Activated T-cell treated with anti-CD3 and anti-CD28 coated beads, Interleukin-2, amount 50 U/mL, for 24 hours (primary cell): ENCODE measurements at regions not wholly inside any gene's neighbourhood (a gene's known extent, or its start where the extent isn't known, plus 50 kb on each side); places are given as distances from the start of the nearest gene placed in this dataset.
"Not testable (repeated sequence)": the region's sequence is repeated elsewhere in the genome, so short reads cannot be mapped to it uniquely, and the experiment has no call there.

ENCODE experiments used
- DNase-seq: peaks from one replicate; pipeline ENCODE4 v3.0.0-alpha.2; 2020
- H3K27ac Mint-ChIP-seq: 2 replicates; pipeline ENCODE4 v1.8.0; 2020; ENCODE audit warnings: mild to moderate bottlenecking, mixed read lengths
- H3K27me3 Mint-ChIP-seq: 2 replicates; pipeline ENCODE4 v1.8.0; 2020; ENCODE audit warnings: mixed read lengths
- H3K36me3 Mint-ChIP-seq: 2 replicates; pipeline ENCODE4 v1.8.0; 2020; ENCODE audit warnings: low read depth, mixed read lengths
- H3K4me1 Mint-ChIP-seq: 2 replicates; pipeline ENCODE4 v1.8.0; 2020; ENCODE audit warnings: low read depth, mixed read lengths
- H3K4me3 Mint-ChIP-seq: 2 replicates; pipeline ENCODE4 v1.8.0; 2020; ENCODE audit warnings: mild to moderate bottlenecking, moderate library complexity, mixed read lengths
- H3K9me3 Mint-ChIP-seq: 2 replicates; pipeline ENCODE4 v1.8.0; 2020; ENCODE audit warnings: mixed read lengths

DNA sequence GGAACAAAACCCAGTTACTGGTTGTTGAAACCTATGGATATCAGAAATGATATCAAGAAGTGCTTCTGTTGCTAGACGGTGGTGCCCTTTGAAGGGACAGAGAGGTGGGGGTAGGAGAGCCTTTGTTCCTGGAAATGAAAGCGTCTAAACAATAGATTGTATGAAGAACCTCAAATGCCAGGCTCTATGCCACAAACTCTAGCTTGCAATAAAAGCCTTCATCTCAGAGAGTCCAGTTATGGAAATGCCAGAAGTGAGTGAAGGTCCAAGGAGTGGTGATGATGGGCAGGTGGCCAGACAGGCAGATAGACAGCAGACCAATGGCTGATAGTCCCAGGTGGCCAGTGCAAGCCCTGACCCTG lies 414.1 kb upstream of the PROX1 start:
- Mint-ChIP-seq H3K4me3 (no peak overlapping the region), H3K27ac (no peak overlapping the region), H3K27me3 (peaks cover 13% of the 10 kb centered on the region), H3K4me1 (no peaks in the 10 kb centered on the region), H3K36me3 (no peaks in the 10 kb centered on the region), H3K9me3 (peaks cover 6% of the 10 kb centered on the region)
- no peak for DNase-seq

DNA sequence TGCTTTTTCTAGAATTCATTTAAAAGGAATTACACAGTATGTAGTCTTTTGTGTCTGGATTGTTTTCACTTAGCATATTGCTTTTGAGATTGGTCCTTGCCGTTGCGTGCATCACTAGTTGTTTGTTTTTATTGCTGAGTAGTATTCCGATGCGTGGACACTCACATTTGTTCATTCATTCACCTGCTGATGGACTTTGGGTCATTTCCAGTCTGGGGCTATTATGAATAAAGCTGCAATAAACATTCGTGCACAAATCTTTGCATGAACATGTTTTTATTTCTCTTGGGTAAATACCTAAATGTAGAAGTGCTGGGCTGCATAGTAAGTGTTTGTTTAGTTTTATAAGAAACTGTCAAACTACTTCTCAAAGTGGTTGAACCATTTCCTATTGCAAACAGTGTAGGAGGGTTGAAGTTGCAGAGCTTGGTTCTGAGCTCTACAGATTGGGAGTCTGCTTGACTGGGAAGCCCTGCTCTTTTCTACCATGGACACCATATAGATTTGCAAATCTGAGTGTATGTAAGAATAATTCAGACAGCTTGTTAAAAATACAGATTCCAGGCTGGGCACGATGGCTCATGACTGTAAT lies 404.7 kb upstream of the PROX1 start:
- Mint-ChIP-seq H3K4me3 (no peak overlapping the region), H3K27ac (no peak overlapping the region), H3K36me3 (no peaks in the 10 kb centered on the region), H3K9me3 (no peaks in the 10 kb centered on the region), H3K4me1 (no peaks in the 10 kb centered on the region), H3K27me3 (no peaks in the 10 kb centered on the region)
- DNase-seq, result no peak

DNA sequence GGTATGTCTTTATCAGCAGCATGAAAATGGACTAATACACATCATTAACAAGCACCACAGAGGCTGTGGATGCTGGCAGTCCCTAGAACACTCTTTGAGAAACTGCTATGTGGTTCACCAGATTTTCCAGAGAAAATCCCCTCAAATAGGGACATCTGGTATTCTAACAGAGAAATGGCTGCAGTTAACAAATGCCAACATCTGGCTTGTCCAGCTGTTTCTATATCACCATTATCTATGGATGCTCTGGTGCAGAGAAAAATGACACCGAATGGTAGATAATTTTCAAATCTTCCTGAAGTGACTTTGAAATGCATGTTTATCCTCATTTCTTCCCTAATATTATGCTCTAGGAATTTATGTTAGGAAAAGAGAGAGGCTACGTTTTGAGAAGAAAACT lies 403.5 kb upstream of the PROX1 start:
- H3K4me3 Mint-ChIP-seq, result no peak overlapping the region
- H3K27ac Mint-ChIP-seq, result no peak overlapping the region
- no peaks in the 10 kb centered on the region for H3K9me3 Mint-ChIP-seq
- DNase-seq, result no peak
- no peaks in the 10 kb centered on the region for H3K27me3 Mint-ChIP-seq
- no peaks in the 10 kb centered on the region for H3K36me3 Mint-ChIP-seq
- H3K4me1 Mint-ChIP-seq, result no peaks in the 10 kb centered on the region

DNA sequence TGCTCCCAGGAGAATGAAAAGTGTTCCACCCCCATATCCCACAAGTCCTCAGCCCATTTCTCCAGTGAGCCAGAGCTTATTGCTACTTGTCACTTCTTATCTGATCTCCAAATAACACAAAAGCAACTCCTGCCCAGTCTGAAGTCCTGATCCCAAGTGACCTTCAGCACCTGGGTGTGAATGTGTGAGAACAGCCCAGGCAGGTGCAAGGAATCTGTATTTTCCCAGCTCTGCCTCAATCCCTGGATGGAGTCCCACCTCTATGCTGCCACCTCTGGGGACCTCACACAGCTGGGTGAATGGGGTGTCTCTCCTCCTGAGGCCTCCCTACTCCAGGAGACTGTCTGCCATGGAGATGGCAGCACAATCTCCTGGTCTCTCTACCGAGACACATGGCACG lies 402.4 kb upstream of the PROX1 start:
- no peaks in the 10 kb centered on the region for H3K9me3 Mint-ChIP-seq
- no peak overlapping the region for H3K4me3 Mint-ChIP-seq
- no peak overlapping the region for H3K27ac Mint-ChIP-seq
- H3K36me3 Mint-ChIP-seq, result no peaks in the 10 kb centered on the region
- no peak for DNase-seq
- H3K4me1 Mint-ChIP-seq, result no peaks in the 10 kb centered on the region
- H3K27me3 Mint-ChIP-seq, result no peaks in the 10 kb centered on the region

DNA sequence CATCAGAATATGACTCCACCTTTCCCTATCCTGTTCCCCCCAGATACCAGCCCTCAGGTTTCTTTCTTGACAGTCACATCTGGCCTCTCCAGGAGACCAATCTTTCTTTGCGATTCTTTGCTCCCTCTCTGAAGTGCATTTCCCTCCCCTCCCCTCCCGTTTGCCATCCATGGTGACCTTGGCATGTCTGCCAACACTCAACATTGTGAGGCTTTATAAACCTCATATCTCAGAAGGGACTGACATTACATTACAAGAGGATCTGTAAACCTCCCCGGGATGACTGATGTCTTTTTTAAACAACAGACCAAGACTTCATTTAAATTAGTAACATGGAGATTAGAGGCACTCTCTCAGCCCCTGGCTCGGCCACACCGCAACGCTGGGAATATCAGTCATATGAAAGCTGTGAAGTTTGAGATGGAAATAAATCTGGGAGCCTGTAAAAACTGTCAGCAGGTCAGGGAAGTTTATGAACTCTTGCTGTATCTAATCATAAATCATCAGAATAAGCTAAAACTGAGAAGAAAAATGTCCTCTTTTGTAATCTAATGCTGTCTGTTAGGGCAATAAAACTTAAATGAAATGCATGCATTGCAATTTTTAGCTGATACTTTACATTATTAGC lies 401.7 kb upstream of the PROX1 start:
- Mint-ChIP-seq H3K9me3 (no peaks in the 10 kb centered on the region), H3K36me3 (no peaks in the 10 kb centered on the region), H3K4me1 (no peaks in the 10 kb centered on the region), H3K27ac (no peak overlapping the region), H3K27me3 (no peaks in the 10 kb centered on the region), H3K4me3 (no peak overlapping the region)
- no peak for DNase-seq

DNA sequence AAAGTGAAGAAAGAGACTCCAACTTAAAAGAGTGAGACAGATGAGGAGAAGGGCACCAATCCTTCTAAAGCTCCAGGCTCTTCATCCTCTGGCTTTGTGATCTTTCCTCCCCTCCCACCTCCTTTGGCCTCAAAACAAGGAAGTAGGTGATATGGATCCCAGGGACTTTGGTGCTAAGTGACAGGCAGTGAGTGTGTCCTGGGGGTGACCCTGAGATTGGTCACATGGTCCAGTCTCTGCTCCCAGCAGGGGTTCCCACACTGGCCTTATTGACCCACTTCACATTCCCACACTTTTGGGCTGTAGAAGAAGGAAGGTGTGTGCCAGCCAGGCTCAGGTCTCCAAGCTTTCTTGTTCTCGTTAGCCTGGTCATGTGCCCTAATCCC lies 401.2 kb upstream of the PROX1 start:
- Mint-ChIP-seq H3K4me1 (no peaks in the 10 kb centered on the region), H3K27me3 (no peaks in the 10 kb centered on the region), H3K4me3 (no peak overlapping the region), H3K36me3 (no peaks in the 10 kb centered on the region), H3K9me3 (no peaks in the 10 kb centered on the region), H3K27ac (no peak overlapping the region)
- DNase-seq, result no peak

DNA sequence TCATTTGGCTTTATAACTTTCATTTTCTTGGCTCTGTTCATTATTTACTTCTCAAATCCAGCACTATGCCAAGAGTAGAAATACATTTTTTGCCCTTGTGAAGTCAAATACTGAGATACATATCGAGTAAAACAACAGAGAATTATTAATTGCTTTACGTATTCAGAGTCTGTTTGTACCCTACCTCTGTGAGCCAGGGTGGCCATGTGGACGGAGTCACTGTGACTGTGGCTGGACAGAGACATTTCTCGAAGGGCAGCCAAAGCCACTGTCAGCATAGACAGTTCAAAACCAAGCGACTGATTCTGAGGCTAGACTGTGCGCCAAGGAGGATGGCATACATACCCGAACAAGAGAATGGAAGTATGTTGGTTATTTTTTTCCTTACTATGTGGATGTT lies 391.0 kb upstream of the PROX1 start:
- H3K4me1 Mint-ChIP-seq, result no peaks in the 10 kb centered on the region
- no peak overlapping the region for H3K4me3 Mint-ChIP-seq
- H3K36me3 Mint-ChIP-seq, result no peaks in the 10 kb centered on the region
- no peaks in the 10 kb centered on the region for H3K9me3 Mint-ChIP-seq
- DNase-seq, result no peak
- no peak overlapping the region for H3K27ac Mint-ChIP-seq
- no peaks in the 10 kb centered on the region for H3K27me3 Mint-ChIP-seq

DNA sequence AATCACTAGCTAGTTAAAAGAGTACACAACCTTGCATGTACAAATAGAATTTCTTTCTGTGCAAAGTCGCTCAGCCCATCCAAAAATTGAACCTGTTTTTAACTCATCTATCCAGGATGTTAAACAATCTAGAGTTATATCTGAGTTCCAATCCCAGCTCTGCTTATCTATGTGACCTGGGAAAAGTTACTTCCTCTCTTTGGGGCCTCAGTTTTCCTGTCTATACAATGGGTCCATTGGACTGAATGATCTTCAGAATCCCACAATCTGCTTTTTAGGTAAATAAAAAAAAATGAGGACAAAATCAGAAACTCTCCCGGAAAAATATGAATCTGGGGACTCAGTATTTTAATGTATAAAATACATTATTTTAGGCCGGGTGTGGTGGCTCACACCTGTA lies 389.5 kb upstream of the PROX1 start:
- H3K4me3 Mint-ChIP-seq, result no peak overlapping the region
- H3K27ac Mint-ChIP-seq, result no peak overlapping the region
- H3K9me3 Mint-ChIP-seq, result no peaks in the 10 kb centered on the region
- H3K36me3 Mint-ChIP-seq, result no peaks in the 10 kb centered on the region
- DNase-seq, result no peak
- no peaks in the 10 kb centered on the region for H3K4me1 Mint-ChIP-seq
- H3K27me3 Mint-ChIP-seq, result no peaks in the 10 kb centered on the region

DNA sequence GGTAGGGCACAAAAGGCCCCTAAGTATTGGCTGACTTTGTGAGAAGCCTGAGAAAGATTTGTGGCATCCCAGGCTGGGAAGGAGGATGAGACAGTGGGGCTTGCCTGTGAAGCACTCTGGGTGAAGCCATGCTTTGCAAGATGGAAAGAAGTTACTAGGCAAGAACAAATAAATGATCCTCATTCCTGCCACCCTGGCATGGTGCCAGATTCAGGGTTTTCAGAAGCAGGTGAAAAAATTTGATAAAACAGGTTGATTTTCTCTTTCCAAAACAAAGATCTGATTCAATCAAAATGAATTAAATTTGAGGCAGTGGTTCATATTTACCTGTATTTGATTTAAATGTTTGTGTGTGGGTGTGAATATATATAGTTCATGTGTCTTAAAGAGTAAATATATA lies 386.9 kb upstream of the PROX1 start:
- peaks cover 4% of the 10 kb centered on the region for H3K27me3 Mint-ChIP-seq
- no peaks in the 10 kb centered on the region for H3K36me3 Mint-ChIP-seq
- H3K27ac Mint-ChIP-seq, result no peak overlapping the region

DNA sequence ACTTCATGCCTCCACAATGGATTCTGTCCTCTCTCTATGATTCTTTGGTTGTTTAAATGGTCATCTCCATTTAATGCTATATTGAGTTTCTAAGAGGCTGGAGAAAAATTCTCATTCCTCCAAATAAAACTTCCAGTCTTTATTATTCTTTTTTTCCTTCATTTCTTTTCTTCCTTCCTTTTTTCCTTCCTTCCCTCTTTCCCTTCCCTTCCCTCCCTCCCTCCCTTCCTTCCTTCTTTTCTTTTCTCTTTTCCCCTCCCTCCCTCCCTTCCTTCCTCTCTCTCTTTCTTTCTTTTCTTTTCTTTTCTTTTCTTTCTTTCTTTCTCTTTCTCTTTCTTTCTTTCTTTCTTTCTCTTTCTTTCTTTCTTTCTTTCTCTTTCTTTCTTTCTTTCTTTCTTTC lies 386.1 kb upstream of the PROX1 start:
- not testable (repeated sequence) for H3K27me3 Mint-ChIP-seq, DNase-seq, H3K36me3 Mint-ChIP-seq, H3K9me3 Mint-ChIP-seq, H3K4me1 Mint-ChIP-seq, H3K27ac Mint-ChIP-seq, H3K4me3 Mint-ChIP-seq

More for the DNA sequence above, 386.9 kb upstream of the PROX1 start:
- H3K4me3 Mint-ChIP-seq, result no peak overlapping the region
- no peak for DNase-seq
- H3K4me1 Mint-ChIP-seq, result no peaks in the 10 kb centered on the region
- H3K9me3 Mint-ChIP-seq, result no peaks in the 10 kb centered on the region

DNA sequence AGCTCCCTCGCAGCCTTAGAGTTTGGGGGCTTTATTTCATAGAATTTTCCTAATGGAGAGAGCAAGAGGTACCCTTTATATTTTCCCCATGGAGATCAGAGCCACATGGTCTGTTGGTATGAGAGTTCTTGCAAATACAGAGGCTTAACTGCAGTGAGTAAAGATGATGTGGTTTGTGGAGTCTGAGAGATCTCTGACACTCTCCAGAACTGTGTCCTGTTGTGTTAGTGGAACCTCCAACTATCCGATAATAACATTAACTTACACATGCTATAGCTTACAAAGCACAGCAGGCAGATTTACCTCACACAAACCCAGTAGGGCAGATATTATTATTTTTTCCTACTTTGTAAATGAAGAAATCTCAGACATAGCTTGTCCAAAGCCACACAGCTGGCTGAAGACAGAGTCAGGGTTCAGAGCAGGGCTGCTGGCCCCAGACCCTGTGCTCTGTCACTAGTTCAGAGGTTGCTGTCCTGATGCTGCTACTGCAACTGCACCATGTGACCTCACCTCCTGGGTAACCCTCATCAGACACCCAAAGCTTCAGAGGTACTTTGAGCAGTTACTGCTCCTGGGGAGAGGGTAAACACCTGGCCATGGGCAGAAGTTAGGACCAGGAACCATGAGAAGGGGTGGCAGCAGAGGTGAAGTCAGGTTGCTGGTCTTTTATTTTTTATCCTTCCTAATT lies 384.8 kb upstream of the PROX1 start:
- Mint-ChIP-seq H3K9me3 (no peaks in the 10 kb centered on the region), H3K4me1 (no peaks in the 10 kb centered on the region), H3K27me3 (peaks cover 10% of the 10 kb centered on the region), H3K4me3 (no peak overlapping the region), H3K27ac (no peak overlapping the region), H3K36me3 (no peaks in the 10 kb centered on the region)
- no peak for DNase-seq

DNA sequence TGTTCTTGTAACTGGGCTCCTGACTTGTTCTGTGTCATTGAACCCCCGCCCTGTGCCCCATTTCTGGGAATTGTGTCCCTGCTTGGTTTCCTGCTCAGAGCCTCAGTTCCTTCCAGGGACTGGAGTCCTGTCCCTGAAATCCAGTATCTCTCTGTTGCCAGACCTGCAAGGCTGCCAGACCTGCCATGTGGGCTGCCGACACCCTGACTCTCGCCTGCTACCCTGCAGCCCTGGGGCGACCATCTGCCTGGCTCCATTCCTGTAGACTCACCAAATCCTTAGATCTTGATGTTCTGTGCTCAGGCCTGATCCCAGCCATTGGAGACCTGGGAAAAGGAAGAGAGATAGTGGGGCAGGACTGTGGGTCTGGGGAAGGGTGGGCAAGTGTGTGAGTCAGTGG lies 383.3 kb upstream of the PROX1 start:
- Mint-ChIP-seq H3K27me3 (peaks cover 10% of the 10 kb centered on the region), H3K4me3 (no peak overlapping the region), H3K9me3 (no peaks in the 10 kb centered on the region), H3K36me3 (no peaks in the 10 kb centered on the region), H3K4me1 (no peaks in the 10 kb centered on the region), H3K27ac (no peak overlapping the region)
- DNase-seq, result no peak

DNA sequence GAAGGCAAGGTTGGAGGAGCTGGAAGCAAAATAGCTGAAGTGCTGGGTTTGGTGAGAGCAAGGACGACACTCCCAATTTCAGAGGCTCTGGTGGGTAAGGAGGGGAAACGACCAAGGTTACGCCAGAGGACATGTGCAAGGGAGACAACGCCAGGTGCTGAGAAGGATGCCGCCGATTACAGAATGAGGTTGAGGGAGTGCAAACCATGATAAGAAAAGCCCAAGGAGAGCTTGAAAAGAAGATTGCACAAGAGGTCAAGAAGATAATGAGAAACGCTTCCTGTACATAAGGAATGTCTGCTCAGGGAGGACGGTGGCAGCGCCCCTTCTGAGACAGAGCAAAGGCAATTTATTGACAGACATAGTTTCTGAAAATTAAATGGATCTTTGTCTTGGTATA lies 382.0 kb upstream of the PROX1 start:
- no peaks in the 10 kb centered on the region for H3K4me1 Mint-ChIP-seq
- no peak overlapping the region for H3K27ac Mint-ChIP-seq
- H3K36me3 Mint-ChIP-seq, result no peaks in the 10 kb centered on the region
- DNase-seq, result no peak
- H3K27me3 Mint-ChIP-seq, result peaks cover 10% of the 10 kb centered on the region
- no peak overlapping the region for H3K4me3 Mint-ChIP-seq
- H3K9me3 Mint-ChIP-seq, result no peaks in the 10 kb centered on the region

DNA sequence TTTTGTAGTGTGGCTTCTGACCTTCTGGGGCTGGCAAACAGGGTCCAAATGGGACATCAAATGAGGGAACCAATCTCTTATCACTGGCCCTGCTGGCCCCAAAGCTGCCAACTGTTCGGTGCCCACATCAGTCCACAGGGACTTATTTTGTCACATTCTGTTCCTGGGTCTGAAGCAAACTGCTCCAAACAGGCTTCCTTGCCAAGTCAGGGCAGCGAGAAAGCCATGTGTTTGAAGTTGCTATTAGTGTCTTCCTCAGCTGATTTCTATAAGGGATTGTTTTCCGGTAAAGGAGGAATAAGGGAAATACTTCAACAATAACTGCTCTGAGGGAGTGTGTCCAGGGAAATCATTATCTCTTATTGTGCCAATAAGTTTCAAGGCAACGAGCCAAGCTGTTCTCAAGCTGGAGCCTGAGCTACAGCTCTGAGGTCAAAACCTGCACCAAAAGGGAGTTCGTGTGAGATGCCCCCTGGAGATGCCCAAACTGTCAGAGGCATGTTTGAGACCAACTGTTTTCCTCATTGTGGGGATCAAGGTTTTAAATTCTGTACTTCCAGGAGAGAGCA lies 381.4 kb upstream of the PROX1 start:
- Mint-ChIP-seq H3K9me3 (no peaks in the 10 kb centered on the region), H3K4me3 (no peak overlapping the region), H3K27me3 (peaks cover 10% of the 10 kb centered on the region), H3K4me1 (no peaks in the 10 kb centered on the region), H3K27ac (no peak overlapping the region), H3K36me3 (no peaks in the 10 kb centered on the region)
- DNase-seq, result no peak

DNA sequence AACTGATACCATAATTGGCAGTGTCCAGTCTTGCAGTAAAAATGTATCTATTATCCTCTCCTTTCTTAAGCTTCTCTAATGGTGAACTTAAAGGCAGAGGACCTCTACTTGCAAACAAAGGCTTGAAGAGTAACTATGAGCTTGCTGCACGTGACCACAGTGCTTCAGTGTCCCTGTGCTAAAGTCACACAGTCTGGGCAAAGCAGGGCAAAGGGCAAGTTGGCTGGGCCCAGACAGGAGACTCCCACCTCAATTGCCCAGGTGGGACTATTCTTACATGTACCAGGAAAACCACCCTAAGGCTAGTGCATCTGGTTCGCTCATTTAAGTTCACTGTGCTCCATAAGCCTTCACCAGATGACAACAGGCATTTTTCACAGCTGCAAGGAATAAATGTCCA lies 374.2 kb upstream of the PROX1 start:
- Mint-ChIP-seq H3K9me3 (no peaks in the 10 kb centered on the region), H3K4me3 (no peak overlapping the region), H3K27ac (no peak overlapping the region), H3K27me3 (peaks cover 16% of the 10 kb centered on the region), H3K4me1 (no peaks in the 10 kb centered on the region), H3K36me3 (no peaks in the 10 kb centered on the region)
- no peak for DNase-seq
